RPMI8226 (cell line): ENCODE measurements at regions not wholly inside any gene's neighbourhood (a gene's known extent, or its start where the extent isn't known, plus 50 kb on each side); places are given as distances from the start of the nearest gene placed in this dataset.
"Not testable (repeated sequence)": the region's sequence is repeated elsewhere in the genome, so short reads cannot be mapped to it uniquely, and the experiment has no call there.

Experiments
- DNase-seq: peaks from one replicate; pipeline ENCODE4 v3.0.0-alpha.2; 2015

DNA sequence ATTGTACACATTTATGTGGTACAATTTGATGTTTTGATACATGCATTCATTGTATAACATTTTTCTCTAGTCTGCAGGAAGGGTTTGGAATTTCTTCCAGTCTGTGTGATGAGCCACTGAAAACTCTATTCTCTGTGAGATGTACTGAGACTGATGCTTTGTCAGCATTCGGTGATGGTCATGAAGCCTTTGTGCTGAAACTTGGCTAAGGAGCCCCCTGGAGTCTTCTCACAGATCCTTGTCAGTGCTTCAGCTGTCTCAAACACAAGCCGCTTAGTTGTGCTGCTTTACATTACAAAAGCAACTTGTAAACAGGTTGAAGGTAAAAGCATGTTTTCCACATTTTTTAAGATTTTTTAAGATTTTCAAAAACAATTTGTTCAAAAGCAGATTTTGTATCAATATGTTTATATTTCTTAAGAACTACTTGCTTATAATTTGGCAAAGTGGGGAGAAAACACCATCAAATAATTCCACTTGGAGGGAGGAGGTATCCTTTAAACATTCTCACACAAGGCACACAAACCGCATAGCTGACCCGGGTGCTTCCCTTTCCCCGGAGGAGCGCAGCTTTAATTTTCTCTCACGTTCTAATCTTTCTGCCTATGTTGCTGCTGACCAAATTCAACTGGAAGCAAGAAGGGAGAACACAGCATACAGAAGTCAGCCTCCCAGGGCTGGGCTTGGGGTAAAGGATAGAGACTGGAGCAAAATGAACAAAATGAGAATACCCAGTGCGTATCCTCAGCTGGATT is 249.8 kb upstream of the VSTM2A start:
- no peak for DNase-seq

GRCh38 chr7:54299426-54299825 is 242.7 kb upstream of the VSTM2A start:
- DNase-seq = no peak

GRCh38 chr7:54315955-54316354 is 226.2 kb upstream of the VSTM2A start:
- DNase-seq = not testable (repeated sequence)

- DNase-seq = no peak
Measured at GRCh38 chr7:54326592-54327167, 215.5 kb upstream of the VSTM2A start.

- no peak for DNase-seq
Measured at GRCh38 chr7:54330216-54330800, 211.9 kb upstream of the VSTM2A start.

DNA sequence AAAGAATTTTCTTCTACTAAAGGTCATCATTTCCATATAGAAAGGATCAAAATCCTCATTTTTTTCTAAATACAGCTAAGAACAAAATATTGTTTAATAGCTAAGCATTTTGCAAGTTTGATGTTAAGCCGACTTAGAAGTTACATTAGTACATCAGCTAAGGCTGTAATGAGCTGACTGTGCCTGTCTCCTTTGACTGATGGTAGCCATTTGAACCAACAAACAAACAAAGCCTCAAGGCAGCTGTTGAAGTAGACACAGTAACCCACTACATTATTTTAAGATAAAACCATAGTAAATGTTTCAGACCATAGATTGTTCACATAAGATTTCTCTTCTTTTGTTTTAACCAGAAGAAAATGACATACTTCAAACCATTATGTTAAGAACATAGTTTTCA is 210.9 kb upstream of the VSTM2A start:
- DNase-seq = no peak

DNA sequence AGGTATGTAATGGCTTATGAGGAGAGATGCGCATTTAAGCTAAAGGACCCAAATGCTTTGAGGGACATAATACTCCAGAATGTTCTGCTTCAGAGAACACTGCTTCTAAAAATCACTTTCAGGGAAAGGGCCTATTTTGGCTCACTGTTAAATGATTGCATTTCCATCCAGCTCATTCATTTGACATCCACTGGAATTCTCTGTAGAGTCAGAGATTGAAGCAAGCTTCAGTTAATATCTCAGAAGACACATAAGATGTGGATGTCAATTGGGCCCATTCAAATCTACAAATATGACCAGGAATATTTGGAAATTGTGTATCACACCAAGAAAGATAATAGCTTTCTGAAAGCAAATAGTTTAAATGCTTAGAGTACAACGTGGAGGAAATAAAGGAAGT is 209.9 kb upstream of the VSTM2A start:
- no peak for DNase-seq

DNA sequence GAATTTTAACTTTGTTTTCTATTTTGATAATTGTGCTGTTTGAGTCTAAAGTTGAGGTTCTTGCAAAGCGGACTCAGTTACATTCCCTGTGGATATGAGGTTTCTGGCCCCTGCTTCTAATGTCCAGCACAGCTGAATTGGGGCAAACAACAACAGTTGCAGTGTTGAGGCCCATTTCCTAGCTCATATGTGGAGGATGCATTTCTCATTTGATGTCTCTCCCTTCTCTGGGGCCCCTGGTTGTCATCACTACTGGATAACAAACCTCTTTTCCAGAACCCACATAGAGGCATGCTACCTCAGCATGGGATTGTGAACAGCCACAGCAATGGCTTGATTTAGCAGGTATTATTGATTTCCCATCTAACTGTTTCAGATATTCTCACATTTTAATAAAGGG is 208.2 kb upstream of the VSTM2A start:
- no peak for DNase-seq

GRCh38 chr7:54336800-54337199 is 205.4 kb upstream of the VSTM2A start:
- no peak for DNase-seq

DNA sequence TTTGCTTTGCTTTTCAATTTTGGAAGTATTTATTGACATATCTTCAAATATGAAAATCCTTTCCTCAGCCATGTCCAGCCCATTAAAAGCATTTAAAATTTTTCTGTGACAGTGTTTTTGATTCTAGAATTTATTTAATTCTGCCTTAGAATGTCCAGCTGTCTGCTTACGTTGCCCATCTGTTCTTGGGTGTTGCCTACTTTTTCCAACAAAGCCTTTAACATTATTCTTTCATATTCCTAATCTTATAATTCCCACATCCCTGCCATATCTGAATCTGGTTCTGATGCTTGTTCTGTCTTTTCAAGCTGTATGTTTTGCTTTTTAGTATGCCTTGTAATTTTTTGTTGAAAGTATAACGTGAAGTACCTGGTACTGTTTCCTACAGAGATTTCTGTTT is 204.7 kb upstream of the VSTM2A start:
- no peak for DNase-seq

DNA sequence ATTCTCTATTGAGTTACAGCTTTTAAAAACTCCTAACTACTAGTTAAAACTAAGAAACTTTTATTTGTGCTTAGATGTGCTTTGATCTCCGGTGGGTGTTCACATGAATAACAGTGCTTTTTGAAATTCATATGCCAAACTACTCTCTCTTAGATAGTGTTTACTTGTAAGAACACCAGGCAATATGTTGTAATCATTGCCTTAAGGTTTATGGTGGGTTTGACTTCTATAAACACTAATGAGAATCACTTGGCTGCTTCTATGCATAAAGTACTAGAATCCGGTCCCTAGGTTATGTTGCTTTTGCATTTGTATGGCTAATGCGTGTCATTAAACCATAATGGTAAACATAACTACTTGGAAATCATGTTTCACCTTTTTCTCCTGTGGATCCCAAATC is 203.9 kb upstream of the VSTM2A start:
- no peak for DNase-seq

GRCh38 chr7:54339073-54339472 is 203.1 kb upstream of the VSTM2A start:
- peak; percentile 8 for DNase-seq

DNA sequence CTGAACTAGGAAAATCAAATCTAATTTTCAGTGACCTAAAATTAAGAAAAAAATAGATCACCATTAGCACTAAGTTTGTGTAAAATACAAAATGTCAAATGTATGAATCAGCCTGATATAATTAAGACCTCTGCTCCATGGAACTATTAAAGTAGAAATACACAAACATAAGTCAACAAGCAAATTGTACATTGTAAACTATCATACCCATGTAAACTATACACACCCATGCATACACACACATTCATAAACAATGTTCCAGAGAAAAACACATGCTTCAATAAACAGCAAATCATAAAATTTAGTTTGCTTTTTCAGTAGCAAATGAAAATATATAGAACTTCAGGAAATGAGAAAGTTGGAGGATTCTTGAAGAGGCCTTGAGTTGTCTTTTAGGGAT is 199.7 kb upstream of the VSTM2A start:
- no peak for DNase-seq

DNA sequence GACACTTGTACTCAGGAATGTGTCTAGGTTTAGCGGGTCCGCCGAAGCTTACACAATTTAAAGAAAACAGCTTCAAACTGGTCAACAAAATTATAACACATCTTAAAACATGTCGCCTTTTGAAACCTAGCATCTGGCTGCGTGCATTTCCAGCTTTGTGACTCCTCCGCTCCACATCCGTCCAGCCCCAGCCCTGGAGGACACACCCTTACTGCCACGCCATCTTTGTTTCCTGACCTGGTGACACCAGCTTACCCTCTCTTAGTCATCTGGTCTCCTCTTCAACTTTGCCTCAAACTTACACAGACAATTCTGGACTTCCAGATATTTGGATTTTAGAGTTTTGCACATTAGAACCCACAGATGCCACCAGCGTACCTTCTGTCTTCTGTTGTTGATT is 198.7 kb upstream of the VSTM2A start:
- no peak for DNase-seq

GRCh38 chr7:54345746-54346145 is 196.4 kb upstream of the VSTM2A start:
- no peak for DNase-seq

DNA sequence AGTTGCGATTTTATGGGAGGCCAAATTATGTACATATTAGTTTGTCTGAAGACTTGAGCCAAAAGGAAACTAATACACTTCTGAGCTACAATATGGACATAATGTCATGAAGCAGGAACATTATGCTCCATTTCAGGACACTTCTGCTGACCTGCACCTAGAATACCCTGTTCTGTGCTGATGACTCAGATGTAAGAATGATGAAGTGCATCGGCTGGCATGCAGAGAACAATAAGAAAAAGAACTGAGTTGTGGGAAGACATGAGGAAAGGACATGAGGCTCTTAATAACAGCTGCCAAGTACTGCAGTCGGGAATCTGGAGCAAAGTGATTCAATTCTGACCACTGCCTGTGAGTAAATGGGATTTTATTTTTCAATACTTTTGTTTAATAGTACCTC is 192.9 kb upstream of the VSTM2A start:
- no peak for DNase-seq

GRCh38 chr7:54354436-54354835 is 187.7 kb upstream of the VSTM2A start:
- no peak for DNase-seq

DNA sequence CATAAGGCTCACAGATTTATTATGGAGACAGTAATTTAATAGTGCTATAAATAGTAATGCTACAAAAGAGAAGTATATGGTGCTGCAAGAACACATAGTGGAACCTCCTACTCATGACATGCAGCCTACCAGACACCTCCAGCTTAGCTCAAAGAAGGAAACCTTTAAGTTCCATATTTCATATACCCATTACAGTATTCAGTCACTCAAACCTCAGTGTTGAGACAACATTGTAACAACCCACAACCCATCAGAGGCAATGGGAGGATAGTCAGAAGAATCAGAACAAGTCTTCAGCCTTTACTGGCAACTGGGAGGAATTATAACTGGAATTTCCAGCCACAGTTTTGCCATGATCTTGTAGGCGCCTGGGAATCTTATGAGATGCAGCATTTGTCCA is 186.3 kb upstream of the VSTM2A start:
- no peak for DNase-seq

- no peak for DNase-seq
Measured at GRCh38 chr7:54360075-54360840, 181.9 kb upstream of the VSTM2A start.

- no peak for DNase-seq
Measured at GRCh38 chr7:54390565-54390964, 151.6 kb upstream of the VSTM2A start.

DNA sequence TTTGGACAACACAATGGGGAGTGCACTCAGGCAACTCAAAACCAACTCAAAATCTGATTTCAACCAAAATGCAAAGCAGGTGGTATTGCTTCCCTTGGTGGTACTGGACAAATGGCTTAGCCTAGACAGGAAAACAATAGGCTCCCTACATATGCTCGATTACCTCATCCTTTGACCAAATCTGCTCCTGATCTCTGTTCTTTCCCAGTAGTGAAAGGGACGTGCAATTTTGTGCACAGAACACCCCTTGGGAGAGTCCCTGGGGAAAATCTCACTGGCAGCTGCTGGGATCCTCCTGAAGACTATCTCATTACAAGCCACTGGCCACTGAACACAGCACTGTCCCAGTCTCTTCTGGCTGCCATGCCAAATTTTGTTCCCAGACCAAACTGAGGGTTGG is 149.2 kb upstream of the VSTM2A start:
- no peak for DNase-seq

DNA sequence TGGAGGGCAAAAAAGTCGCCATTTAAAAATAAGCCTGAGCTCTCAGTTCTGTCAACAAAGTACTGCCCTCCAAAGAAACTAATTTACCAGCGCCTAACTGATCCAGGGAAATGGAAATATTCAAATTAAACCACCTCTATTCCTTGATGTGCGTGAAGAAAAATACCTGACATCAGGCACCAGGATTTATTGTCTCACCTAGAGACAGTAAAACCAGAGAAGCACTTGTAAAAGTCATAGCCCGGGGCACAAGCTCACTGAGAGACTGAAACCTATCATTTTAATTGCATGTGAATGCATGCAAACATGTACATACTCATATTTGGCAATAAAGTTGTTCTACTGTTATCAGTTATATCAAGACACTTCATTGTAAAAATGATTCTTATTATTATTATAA is 147.3 kb upstream of the VSTM2A start:
- no peak for DNase-seq

DNA sequence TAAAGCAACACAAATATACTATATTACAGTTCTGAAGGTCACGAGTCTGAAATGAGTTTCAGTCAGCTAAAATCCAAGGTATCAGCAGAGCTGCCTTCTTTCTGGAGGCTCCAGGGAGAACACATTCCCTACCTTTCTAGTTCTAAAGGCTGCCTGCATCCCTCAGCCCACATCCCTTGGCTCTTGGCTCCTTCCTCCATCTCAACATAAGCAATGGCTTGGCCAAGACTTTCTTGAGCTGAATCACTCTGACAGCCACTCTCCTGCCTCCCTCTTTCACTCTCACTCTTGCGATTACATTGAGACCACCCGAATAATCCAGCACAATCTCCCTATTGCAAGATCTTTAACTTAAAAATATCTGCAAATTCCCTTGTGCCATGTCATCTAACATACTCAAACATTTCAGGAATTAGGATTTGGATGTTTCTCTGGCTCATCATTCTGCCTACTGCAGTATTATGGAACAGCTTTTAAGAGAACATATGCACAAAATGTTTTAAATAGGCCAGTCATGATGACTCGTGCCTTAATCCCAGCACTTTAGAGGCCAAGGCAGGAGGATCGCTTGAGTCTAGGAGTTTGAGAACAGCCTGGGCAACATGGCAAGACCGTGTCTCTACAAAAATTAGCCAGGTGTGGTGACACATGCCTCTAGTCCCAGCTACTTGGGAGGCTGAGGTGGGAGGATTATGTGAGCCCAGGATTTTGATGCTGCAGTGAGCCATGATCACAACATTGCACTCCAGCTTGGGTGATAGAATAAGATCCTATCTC is 144.2 kb upstream of the VSTM2A start:
- DNase-seq = no peak
